ENCODE measurements at regions not wholly inside any gene's neighbourhood (a gene's known extent, or its start where the extent isn't known, plus 50 kb on each side); places are given as distances from the start of the nearest gene placed in this dataset.

DNA sequence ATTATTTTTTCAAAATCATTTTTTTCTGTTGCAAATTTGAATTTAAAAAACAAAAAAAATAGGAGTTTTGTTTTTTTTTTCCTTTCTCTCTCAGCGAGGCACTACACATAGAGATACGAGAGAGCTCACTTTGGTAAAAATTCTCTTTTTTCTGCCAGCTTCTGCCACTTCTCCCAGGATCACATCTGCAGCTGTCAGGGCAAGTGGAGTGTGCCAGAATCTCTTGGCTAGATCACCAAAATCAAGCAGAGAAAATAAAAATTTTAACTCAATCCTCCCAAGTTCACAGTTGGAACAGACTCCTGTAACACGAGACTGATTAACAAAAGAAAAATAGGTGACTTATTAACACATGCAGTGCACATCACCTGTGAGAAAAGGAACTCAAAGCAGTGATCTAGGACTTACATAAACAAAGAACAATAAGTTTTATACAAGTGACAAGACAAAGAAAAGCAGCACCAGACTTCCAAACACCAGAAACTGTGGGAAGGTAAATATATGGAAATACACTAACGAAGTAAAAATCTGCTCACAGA, 213.2 kb upstream of the ZFP42 start:
- no peak for DNase-seq
- Histone ChIP-seq H3K27me3 (no peaks in the 10 kb centered on the region), H3K4me3 (no peak overlapping the region), H3K27ac (no peak overlapping the region), H3K36me3 (no peaks in the 10 kb centered on the region), H3K4me1 (no peaks in the 10 kb centered on the region), H3K9me3 (replicated peaks) (no peaks in the 10 kb centered on the region)

DNA sequence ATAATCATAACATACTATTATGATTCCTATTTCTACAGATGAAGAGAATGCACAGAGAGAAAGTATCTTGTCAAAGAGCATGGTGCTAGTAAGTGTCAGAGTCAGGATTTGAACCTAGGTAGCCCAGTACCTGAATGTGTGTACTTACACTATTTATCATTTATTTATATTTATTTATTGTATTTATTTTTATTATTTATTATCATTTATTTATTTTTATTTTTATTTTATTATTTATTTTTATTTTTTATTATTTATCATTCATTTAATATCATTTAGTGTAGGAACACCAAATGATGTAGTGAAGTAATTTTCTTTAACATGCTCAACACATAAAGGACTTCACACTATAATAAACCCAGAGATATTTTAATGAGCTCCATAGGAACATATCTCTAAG, 209.4 kb upstream of the ZFP42 start:
- no peak overlapping the region for H3K4me3 ChIP-seq
- no peak overlapping the region for H3K27ac ChIP-seq
- no peaks in the 10 kb centered on the region for H3K36me3 ChIP-seq
- no peak for DNase-seq
- no peaks in the 10 kb centered on the region for H3K9me3 ChIP-seq (replicated peaks)
- no peaks in the 10 kb centered on the region for H3K27me3 ChIP-seq
- H3K4me1 ChIP-seq, result no peaks in the 10 kb centered on the region

DNA sequence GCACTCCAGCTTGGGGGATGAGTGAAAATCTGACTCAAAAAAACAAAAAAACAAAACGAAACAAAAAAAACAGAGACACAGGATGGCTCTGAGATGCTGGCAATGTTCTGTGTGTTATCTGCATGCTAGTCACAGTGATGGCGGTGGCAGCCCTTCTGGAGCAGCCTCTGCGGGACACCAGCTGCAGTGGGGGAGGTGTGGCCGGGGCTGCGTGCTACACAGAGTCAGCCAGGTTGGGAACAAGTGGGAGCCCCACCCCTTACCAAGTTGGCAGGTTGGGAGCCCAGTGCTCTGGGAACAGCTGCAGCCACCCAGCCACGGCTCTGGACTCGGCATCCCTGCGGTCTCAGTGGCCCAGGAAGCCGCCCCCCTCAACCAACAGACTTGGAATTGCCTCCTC, 206.5 kb upstream of the ZFP42 start:
- Histone ChIP-seq H3K27ac (no peak overlapping the region), H3K9me3 (replicated peaks) (no peaks in the 10 kb centered on the region), H3K4me1 (no peaks in the 10 kb centered on the region), H3K4me3 (no peak overlapping the region), H3K36me3 (no peaks in the 10 kb centered on the region), H3K27me3 (no peaks in the 10 kb centered on the region)
- DNase-seq, result no peak

DNA sequence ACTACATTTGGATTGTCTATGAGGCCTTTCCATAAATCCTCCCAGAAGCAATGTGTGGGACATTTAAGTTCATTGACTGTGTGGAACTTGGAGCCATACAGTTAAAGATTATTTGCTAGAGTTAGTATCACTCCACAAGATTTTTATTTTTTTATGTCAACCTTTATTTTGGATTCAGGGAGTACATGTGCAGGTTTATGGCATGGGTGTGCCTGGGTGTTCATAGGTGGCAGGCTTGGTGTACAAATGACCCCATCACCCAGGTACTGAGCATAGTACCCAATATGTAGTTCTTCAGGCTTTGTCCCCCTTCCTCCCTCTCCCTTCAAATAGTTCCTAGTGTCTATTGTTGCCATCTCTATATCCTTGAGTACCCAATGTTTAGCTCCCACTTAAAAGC, 199.8 kb upstream of the ZFP42 start:
- Histone ChIP-seq H3K4me1 (no peaks in the 10 kb centered on the region), H3K27ac (no peak overlapping the region), H3K27me3 (no peaks in the 10 kb centered on the region), H3K4me3 (no peak overlapping the region), H3K9me3 (replicated peaks) (no peaks in the 10 kb centered on the region), H3K36me3 (no peaks in the 10 kb centered on the region)
- no peak for DNase-seq

DNA sequence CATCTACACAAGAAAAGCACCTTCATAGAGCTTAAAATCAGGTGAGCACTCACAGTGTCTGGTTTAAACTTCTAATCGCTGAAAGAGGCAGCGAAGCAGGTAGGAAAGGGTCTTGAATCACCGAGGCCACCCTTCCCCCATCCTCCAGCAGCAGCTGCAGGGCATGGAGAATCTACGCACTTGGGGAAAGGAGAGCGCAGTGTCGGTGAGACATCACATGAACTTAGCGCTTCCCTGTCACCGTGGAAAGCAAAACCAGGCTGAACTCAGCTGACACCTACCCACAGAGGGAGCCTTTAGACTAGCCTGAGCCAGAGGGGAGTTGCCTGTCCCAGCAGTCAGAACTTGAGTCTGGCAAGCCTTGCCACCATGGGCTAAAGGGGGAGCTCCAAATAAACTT, 197.2 kb upstream of the ZFP42 start:
- Histone ChIP-seq H3K4me1 (no peaks in the 10 kb centered on the region), H3K27me3 (no peaks in the 10 kb centered on the region), H3K36me3 (no peaks in the 10 kb centered on the region), H3K9me3 (replicated peaks) (no peaks in the 10 kb centered on the region), H3K27ac (no peak overlapping the region), H3K4me3 (no peak overlapping the region)
- no peak for DNase-seq

DNA sequence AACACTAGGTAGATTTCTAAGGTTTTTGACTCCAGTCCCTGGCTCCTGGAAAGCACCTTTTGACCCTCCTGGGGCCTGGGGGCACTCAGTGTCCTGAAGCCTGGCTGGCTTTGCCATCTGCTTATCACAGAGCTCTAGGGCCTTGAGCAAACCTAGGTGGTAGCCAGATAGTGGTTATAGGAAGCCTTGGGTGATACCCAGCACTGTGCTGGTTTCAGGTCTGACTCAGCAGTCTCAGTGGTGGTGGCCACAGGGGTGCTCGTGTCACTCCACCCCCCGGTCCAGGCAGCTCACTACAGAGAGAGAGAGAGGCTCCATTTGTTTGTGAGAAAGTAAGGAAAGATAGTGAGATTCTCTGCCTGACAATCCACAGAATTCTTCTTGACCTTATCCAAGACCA, 195.8 kb upstream of the ZFP42 start:
- H3K4me3 ChIP-seq, result no peak overlapping the region
- H3K27me3 ChIP-seq, result no peaks in the 10 kb centered on the region
- H3K4me1 ChIP-seq, result no peaks in the 10 kb centered on the region
- no peak for DNase-seq
- no peak overlapping the region for H3K27ac ChIP-seq
- no peaks in the 10 kb centered on the region for H3K36me3 ChIP-seq
- no peaks in the 10 kb centered on the region for H3K9me3 ChIP-seq (replicated peaks)

DNA sequence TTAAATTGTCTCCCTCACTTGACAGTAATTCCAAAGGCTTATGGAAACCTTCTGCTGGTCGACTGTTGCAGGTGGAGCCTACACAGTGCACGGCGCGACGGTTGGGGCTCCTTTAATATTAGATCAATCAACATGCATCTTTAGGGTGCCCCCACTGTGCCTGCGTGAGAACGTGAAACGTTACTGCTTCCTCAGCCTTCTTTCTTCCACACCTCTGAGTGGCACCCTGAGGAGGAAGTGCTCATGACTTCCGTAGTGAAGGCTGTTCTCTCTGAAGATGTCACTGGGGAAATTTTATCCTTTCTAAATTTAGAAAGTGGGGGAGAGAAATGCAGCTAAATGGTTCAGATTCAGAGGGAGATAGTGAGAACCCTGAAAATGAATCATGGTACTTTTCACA, 184.0 kb upstream of the ZFP42 start:
- no peaks in the 10 kb centered on the region for H3K9me3 ChIP-seq (replicated peaks)
- H3K4me3 ChIP-seq, result no peak overlapping the region
- H3K4me1 ChIP-seq, result no peaks in the 10 kb centered on the region
- no peaks in the 10 kb centered on the region for H3K36me3 ChIP-seq
- no peaks in the 10 kb centered on the region for H3K27me3 ChIP-seq
- H3K27ac ChIP-seq, result no peak overlapping the region
- DNase-seq, result no peak

DNA sequence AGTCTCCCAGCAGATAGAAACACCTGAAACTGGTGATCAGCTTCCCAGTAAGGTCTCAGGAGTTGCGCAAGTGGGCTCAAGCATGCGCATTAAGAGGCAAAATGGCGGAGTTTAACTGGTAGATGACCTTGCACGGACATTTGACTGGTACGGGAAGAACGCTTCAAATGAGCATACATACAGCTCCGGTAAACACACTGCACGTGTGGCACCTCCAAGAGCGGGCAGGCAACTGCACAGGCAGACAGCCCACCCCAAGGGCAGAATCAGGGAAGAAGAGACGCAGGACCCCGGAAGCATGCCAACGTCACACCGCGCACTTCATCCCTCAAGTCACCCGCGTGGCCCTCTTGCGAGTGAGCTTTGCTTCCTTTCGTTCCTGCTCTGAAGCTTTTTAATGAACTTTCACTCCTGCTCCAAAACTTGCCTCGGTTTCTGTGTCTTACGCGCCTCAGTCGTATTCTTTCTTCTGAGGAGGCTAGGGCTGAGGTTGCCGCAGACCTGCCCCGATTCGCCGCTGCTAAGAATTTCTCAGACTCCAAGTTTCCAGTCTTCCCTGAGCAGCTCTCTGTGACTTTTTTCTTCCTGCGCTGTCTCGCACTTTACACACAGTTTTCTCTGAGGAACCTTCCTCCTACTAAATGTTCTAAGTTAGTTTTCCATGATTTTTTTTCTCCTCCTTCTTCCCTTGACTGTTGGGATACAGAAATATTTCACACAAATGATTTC, 180.7 kb upstream of the ZFP42 start:
- DNase-seq, result no peak
- no peaks in the 10 kb centered on the region for H3K27me3 ChIP-seq
- H3K4me3 ChIP-seq, result no peak overlapping the region
- no peaks in the 10 kb centered on the region for H3K9me3 ChIP-seq (replicated peaks)
- no peaks in the 10 kb centered on the region for H3K4me1 ChIP-seq
- no peak overlapping the region for H3K27ac ChIP-seq
- H3K36me3 ChIP-seq, result no peaks in the 10 kb centered on the region

DNA sequence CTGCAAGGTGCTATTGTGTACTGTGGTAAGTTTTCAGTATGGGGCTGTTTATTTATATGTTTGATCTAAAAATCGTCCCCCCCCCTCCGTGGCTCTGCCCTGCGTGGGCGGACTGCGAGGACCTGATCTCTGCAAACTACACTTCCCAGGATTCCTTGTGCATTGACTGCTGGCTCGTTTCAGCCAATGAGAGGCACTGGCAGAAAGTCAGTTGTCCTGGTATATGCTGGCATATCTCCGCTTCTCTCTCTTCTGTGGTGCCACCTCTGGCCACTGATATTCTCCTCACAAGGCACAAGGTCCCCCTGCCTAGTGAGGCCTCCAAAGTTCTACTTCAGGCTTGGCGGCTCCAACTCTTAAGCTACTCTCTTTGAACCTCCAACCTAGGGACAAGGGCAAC, 168.8 kb upstream of the ZFP42 start:
- Histone ChIP-seq H3K27me3 (no peaks in the 10 kb centered on the region), H3K4me3 (no peak overlapping the region), H3K27ac (no peak overlapping the region), H3K9me3 (replicated peaks) (no peaks in the 10 kb centered on the region), H3K4me1 (no peaks in the 10 kb centered on the region), H3K36me3 (no peaks in the 10 kb centered on the region)
- DNase-seq, result no peak

DNA sequence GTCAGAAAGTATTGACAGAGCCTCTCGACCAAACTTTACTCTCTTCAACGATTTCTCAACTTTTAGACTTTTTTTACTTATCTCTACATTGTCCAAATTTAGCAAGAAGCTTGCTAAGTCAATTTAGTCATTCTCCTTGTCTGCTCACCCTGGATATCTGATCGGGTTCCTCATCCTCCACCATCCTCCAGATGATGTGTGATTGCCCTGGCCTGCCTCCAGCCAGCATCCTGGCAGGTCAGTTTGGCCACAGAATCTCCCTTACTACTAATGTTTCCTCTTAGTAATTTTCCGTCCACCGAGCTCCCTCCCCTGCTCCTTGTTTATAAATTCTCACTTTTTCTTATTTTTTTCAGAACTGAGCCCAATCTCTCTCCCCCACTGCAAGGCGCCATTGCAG, 167.9 kb upstream of the ZFP42 start:
- no peaks in the 10 kb centered on the region for H3K4me1 ChIP-seq
- no peak for DNase-seq
- H3K9me3 ChIP-seq (replicated peaks), result no peaks in the 10 kb centered on the region
- no peak overlapping the region for H3K4me3 ChIP-seq
- no peaks in the 10 kb centered on the region for H3K27me3 ChIP-seq
- H3K36me3 ChIP-seq, result no peaks in the 10 kb centered on the region
- H3K27ac ChIP-seq, result no peak overlapping the region

DNA sequence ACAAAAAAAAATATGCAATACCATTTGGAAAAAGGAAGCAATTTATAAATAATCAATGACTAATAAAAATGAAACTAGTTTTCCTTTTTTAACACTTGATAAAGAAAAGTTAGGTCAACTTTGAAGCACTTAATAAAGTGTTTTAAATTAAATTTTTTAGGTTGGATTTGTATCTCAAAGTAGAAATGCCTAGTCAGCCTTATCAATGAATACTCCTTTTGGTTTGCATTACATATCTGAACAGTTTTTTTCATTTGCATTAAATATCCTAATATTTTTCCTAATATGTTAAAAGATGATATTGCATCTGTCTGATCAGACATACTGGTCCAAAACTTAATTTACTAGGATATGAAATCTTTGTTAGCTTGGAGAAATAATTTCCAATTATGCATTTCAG, 155.8 kb upstream of the ZFP42 start:
- DNase-seq, result no peak
- no peaks in the 10 kb centered on the region for H3K9me3 ChIP-seq (replicated peaks)
- H3K27ac ChIP-seq, result no peak overlapping the region
- no peaks in the 10 kb centered on the region for H3K27me3 ChIP-seq
- no peaks in the 10 kb centered on the region for H3K36me3 ChIP-seq
- no peaks in the 10 kb centered on the region for H3K4me1 ChIP-seq
- H3K4me3 ChIP-seq, result no peak overlapping the region

DNA sequence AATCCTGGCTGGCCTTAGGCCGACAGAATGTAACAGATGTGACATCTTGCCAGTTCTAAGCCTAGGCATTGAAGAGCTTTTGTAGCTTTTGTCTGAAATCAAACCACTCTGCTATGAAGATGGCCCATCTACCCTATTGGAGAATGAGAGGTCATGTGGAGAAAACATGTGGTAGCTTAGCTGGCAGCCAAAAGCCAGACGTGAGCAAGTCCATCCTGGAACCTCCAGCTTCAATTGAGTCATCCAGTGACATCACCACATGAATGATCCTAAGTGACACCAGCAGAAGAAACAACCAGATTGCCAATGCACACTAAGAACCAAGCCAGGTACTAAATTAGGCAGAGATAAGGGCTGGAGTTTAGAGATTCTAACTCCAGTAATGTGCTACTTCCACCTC, 154.8 kb upstream of the ZFP42 start:
- no peaks in the 10 kb centered on the region for H3K9me3 ChIP-seq (replicated peaks)
- H3K4me1 ChIP-seq, result no peaks in the 10 kb centered on the region
- DNase-seq, result no peak
- H3K4me3 ChIP-seq, result no peak overlapping the region
- no peaks in the 10 kb centered on the region for H3K36me3 ChIP-seq
- H3K27ac ChIP-seq, result no peak overlapping the region
- no peaks in the 10 kb centered on the region for H3K27me3 ChIP-seq

DNA sequence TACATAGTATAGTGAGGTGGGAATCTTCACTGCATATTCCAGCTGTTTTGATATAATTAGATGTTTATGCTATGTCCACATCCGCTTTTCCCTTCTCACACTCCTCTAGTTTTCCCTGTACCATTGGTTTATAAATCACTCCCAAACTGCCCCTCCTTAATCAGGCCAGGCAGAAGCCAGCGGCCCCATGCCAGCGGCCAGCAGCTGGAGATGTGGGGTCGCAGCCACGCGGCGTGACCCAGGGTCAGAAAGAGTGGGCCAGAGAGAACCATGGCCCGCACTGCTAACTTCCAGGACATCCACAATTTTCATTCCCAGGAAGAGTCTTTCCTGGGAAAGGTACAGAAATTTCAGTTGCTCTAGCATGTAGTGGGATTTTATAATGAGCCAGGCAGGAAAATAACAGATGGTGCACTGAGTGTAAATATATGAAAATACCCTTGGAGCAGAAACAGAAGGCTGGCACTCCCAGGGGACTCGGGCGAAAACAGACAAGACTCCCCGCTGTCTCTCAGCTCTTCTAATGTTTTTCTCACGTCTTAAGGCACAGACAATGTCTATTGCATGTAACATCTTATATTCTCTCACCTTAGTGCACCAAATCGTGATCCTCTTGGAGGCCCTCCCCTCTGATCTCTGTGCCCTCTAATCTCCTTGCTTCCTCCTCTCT, 145.9 kb upstream of the ZFP42 start:
- H3K27ac ChIP-seq, result no peak overlapping the region
- H3K4me3 ChIP-seq, result no peak overlapping the region
- H3K4me1 ChIP-seq, result no peaks in the 10 kb centered on the region
- no peak for DNase-seq
- H3K27me3 ChIP-seq, result no peaks in the 10 kb centered on the region
- no peaks in the 10 kb centered on the region for H3K36me3 ChIP-seq
- H3K9me3 ChIP-seq (replicated peaks), result no peaks in the 10 kb centered on the region

DNA sequence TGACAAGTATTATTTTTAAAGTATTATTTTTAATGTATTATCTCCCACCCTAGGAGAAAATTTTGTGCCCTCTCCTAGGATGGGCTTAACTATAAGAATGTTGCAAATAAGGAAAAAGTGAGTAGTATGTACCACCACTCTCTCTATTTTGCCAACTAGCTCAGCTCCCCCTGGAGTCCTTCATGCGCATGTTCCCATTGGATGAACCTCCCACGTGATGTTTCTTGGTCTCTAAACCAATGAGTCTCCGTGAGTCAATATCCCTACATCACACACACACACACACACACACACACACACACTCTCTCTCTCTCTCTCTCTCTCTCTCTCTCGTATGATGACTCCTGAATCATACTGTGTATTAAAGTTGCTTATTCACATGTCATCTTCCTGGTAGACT, 129.7 kb upstream of the ZFP42 start:
- Histone ChIP-seq H3K27ac (no peak overlapping the region), H3K4me3 (no peak overlapping the region), H3K27me3 (no peaks in the 10 kb centered on the region), H3K9me3 (replicated peaks) (no peaks in the 10 kb centered on the region), H3K4me1 (no peaks in the 10 kb centered on the region), H3K36me3 (no peaks in the 10 kb centered on the region)
- no peak for DNase-seq

DNA sequence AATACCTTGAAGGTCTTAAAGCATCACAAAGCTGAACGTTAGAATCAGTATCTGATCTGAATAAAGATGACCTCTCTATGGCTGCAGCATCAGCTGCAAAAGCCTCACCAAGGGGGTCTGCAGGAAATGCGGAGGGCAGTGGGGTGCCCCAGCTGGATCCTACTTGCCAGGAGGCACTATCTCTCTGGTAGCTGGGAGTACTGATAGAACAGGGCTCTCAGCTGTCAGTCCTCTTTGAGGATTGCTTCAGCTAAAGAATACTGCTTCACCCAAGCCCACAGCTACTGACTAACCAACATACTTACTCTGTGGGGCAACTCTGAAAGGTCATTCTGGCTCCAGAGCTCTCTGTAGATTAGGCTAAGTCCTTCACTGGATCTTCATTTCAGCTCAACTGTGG, 112.5 kb upstream of the ZFP42 start:
- no peaks in the 10 kb centered on the region for H3K9me3 ChIP-seq (replicated peaks)
- no peaks in the 10 kb centered on the region for H3K36me3 ChIP-seq
- no peaks in the 10 kb centered on the region for H3K4me1 ChIP-seq
- H3K27ac ChIP-seq, result no peak overlapping the region
- DNase-seq, result no peak
- H3K27me3 ChIP-seq, result no peaks in the 10 kb centered on the region
- no peak overlapping the region for H3K4me3 ChIP-seq
